HFF-Myc (cell line): ENCODE measurements at regions not wholly inside any gene's neighbourhood (a gene's known extent, or its start where the extent isn't known, plus 50 kb on each side); places are given as distances from the start of the nearest gene placed in this dataset.
"Not testable (repeated sequence)": the region's sequence is repeated elsewhere in the genome, so short reads cannot be mapped to it uniquely, and the experiment has no call there.

Source experiments
- DNase-seq: peaks from one replicate; pipeline ENCODE4 v3.0.0-alpha.2; 2011; ENCODE audit warnings: low read depth; ENCODE audit errors: extremely low read depth
- H3K4me3 ChIP-seq: replicated peaks from 2 replicates; pipeline ENCODE4 v1.5.1; 2011; ENCODE audit warnings: low read depth, mild to moderate bottlenecking, control low read depth, low read length
- CTCF ChIP-seq: IDR thresholded peaks from 2 replicates; pipeline ENCODE4 v1.5.1; 2012; ENCODE audit warnings: mild to moderate bottlenecking, low read depth, low read length, control low read depth; ENCODE audit errors: missing control alignments

DNA sequence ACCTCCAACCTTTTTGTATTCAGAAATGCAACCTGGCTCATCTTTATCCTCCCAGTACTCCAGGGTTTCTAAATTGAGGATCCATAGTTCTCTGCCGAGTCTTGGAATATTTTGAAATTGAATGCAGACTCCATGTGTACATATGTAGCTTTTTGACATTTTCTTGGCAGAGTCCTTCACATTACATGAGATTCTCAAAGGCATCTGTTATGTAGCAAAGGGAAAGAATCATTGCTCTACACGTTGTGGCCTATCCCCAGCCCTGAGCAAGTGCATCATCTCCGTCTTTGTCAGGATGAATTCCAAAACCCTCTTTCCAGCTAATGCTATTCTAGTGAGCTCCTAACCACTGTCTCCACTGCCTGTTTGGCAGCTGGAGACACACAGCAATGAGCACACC is 742.9 kb downstream of the DHX35 start:
- TF ChIP-seq CTCF, result no peak
- H3K4me3 ChIP-seq, result no peak overlapping the region
- no peak for DNase-seq

DNA sequence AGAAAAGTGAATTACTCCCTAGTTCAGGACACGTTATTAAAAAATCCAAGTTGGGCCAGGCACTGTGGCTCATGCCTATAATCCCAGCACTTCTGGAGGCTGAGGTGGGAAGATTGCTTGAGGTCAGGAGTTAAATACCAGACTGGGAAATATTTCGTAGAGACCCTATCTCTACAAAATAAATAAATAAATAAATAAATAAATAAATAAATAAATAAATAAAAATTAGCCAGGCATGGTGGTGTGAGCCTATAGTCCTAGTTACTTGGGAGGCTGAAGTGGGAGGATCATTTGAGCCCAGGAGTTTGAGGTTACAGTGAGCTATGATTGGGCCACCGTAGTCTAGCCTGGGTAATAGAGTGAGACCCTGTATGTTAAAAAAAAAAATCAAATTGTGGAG is 741.2 kb downstream of the DHX35 start:
- DNase-seq, result not testable (repeated sequence)

GRCh38 chr20:39702701-39703349 is 740.7 kb downstream of the DHX35 start:
- no peak for DNase-seq
- TF ChIP-seq CTCF, result no peak

More for the DNA sequence above, 741.2 kb downstream of the DHX35 start:
- H3K4me3 ChIP-seq, result not testable (repeated sequence)

GRCh38 chr20:39700528-39700927 is 738.4 kb downstream of the DHX35 start:
- H3K4me3 ChIP-seq, result no peak overlapping the region
- no peak for DNase-seq
- no peak for TF ChIP-seq CTCF

More at GRCh38 chr20:39702701-39703349, 740.7 kb downstream of the DHX35 start:
- H3K4me3 ChIP-seq, result no peak overlapping the region

- no peak for TF ChIP-seq CTCF
- no peak for DNase-seq
- H3K4me3 ChIP-seq, result no peak overlapping the region
Measured at GRCh38 chr20:39699166-39699725, 737.1 kb downstream of the DHX35 start.

DNA sequence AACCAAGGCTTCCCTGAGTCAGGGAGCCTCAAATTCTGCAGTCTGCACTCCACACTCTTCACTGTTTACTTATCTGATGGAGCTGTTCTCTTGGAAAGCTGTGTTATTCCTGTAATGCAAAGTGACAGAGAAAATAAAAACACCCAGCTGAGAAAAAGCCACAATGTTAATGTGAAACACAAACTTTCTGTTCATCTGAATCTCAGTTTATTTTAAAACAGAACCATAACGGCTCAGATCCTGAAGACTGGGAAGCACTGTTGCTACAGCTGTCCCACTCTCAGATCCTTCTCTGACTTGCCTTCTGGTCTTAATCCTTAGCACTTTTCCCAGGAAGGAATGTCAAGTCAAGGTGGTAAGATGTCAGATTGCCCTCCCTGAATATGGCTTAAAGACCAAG is 736.6 kb downstream of the DHX35 start:
- DNase-seq, result no peak
- H3K4me3 ChIP-seq, result no peak overlapping the region
- TF ChIP-seq CTCF, result no peak

DNA sequence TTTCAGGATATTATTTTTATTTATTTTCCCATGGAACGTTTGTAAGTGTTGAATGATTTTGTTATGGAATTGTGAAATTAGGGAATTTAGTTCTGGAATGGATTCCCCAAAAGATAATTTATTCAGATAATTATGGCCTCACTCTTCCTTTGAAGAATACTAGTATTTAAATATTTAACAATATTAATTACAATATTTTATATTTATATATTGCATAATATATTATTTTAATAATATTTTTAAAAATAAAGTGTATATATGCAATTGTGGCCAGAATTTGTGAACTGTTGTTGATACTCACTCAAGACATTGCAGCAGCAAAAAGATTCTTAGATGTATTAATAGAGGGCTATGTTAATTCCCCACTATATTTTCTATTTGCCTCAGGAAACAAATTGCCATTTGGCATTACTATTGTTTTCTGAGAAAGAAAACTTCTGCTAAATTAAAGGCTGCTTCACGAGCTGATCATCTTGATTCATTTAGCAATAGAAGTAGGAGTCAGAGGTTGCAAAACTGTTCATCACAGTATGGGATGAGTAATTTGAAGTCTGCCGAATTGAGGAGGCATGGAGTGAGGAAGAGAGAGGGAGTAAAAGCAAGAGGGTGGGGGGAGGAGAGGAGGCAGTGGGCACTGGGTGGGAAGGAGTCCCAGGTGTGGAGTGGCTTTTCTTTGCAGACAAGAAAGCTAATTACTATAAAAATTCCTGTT is 729.2 kb downstream of the DHX35 start:
- no peak for DNase-seq
- H3K4me3 ChIP-seq, result no peak overlapping the region
- no peak for TF ChIP-seq CTCF
